ENCODE measurements at regions not wholly inside any gene's neighbourhood (a gene's known extent, or its start where the extent isn't known, plus 50 kb on each side); places are given as distances from the start of the nearest gene placed in this dataset.

GRCh38 chr20:39462416-39462945, 500.3 kb downstream of the DHX35 start:
- TF ChIP-seq, protein P1, sequence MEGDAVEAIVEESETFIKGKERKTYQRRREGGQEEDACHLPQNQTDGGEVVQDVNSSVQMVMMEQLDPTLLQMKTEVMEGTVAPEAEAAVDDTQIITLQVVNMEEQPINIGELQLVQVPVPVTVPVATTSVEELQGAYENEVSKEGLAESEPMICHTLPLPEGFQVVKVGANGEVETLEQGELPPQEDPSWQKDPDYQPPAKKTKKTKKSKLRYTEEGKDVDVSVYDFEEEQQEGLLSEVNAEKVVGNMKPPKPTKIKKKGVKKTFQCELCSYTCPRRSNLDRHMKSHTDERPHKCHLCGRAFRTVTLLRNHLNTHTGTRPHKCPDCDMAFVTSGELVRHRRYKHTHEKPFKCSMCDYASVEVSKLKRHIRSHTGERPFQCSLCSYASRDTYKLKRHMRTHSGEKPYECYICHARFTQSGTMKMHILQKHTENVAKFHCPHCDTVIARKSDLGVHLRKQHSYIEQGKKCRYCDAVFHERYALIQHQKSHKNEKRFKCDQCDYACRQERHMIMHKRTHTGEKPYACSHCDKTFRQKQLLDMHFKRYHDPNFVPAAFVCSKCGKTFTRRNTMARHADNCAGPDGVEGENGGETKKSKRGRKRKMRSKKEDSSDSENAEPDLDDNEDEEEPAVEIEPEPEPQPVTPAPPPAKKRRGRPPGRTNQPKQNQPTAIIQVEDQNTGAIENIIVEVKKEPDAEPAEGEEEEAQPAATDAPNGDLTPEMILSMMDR (conservative IDR thresholded peaks at IDR 0.05; ENCODE audit: low read depth, low read length): no peak
- no peak for TF ChIP-seq EZH2 (IDR thresholded peaks at IDR 0.05; ENCODE audit: low read length, unreplicated experiment)
- TF ChIP-seq EZH2phosphoT487 (IDR thresholded peaks at IDR 0.05; ENCODE audit: borderline replicate concordance, low read length): no peak
